LHCN-M2 (cell line): ENCODE measurements at regions not wholly inside any gene's neighbourhood (a gene's known extent, or its start where the extent isn't known, plus 50 kb on each side); places are given as distances from the start of the nearest gene placed in this dataset.

Experiments used
- DNase-seq: peaks from one replicate; pipeline ENCODE4 v3.0.0-alpha.2; 2012; ENCODE audit warnings: low read depth

DNA sequence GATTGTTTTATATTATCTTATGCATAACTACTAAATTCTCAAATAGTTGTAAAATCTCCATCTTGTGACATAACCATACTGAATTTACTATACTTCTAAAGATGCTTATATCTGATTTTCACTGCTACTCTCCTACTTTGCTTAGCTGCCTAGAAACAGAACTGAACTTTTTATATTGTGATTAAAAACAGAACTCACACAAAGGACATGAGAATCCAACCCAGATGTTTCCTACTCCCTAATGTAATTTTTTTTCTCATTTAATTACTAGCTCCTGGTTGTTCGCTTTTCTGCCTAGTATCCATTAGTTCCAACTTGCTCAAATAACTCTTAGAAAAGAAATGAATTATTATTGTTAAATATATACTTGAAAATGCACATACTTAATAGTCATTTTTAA lies 283.5 kb upstream of the ACTRT1 start:
- no peak for DNase-seq

DNA sequence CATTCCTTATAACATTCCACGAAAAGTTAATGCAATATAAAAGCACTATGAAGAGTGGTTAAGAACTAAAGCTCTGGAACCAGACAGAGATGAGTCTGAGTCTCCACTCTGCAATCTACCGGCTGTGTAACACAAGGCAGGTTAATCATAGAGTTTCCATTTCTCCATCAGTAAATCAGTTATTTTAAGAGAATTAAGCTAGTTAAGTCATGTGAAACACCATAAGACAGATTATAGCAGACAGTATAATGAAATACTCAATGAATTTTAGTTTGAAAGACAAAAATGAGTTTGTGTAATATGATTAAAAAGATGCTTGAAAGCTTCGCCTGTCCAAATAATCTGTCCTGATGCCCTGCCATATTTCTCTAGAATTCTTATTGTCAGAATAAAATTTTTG lies 282.6 kb upstream of the ACTRT1 start:
- DNase-seq, result no peak

DNA sequence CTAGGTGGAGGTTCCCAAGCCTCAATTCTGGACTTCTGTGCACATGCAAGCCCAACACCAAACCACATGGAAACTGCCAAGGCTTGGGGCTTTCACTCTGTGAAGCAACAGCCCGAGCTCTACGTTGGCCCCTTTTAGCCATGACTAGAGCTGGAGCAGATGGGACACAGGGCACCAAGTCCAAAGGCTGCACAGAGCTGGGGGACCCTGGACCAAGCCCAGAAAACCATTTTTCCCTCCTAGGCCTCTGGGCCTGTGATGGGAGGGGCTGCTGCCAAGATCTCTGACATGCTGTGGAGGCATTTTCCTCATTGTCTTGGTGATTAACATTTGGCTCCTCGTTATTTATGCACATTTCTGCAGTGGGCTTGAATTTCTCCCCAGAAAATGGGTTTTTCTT lies 258.7 kb upstream of the ACTRT1 start:
- no peak for DNase-seq

DNA sequence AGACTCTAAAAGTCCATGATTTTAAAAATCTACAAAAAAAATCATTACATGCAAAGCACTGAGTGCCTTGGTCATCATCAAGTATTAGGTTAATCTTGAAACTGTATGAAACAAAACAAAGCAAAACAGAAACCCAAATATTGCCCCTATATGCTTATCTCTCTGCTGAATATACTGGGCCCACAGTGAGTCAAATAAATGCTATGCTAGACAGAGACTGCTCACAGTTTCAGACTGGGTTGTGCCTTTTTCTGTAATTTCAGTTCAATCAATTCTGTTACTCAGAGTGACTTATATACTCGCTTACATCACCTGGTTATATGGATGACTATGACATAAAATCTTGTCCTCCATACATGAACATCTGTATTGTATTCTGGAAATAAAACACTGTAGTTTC lies 257.1 kb upstream of the ACTRT1 start:
- DNase-seq, result no peak

DNA sequence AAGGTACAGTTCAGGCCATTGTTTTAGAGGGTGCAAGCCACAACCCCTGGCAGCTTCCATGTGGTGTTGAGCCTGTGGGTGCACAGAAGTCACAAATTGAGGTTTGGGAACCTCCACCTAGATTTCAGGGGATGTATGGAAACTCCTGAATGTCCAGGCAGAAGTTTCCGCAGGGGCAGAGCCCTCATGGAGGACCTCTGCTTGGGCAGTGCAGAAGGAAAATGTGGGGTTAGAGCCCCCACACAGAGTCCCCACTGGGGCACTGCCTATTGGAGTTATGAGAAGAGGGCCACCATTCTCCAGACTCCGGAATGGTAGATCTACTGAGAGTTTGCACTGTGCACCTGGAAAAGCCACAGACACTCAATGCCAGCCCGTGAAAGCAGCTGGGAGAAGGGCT lies 242.0 kb upstream of the ACTRT1 start:
- DNase-seq, result no peak

DNA sequence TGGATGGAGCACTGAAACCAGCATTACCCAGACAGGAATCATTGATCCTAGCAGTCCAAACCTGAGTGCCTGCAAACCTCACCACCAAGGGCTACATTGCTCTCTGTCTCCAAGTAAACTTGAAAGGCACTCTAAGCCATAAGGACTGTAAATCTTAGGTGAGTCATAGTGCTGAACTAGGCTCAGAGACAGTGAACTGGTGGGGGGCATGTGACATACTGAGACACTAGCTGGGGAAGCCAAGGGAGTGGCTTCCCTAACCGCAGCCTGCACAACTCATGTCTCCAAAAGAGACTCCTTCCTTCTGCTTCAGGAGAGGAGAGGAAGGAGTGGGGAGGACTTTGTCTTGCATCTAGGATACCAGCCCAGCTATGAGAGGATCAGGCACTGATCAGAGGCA lies 235.5 kb upstream of the ACTRT1 start:
- no peak for DNase-seq

DNA sequence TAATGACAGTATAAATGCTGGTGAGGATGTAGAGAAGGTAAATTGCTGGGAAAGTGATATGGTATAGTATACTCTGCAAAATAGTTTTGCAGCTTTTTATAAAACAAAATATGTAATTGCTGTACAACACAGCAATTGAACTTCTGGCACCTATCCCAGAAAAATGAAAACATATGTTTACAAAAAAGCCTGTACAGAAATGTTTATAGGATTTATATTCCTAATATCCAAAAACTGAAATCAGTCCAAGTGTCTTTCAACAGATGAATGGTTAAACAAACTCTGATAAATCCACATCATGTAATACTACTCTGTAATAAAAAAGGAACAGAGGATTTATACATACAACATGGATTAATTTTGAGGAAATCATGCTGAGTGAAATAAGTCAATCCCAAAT lies 198.4 kb upstream of the ACTRT1 start:
- DNase-seq, result no peak

DNA sequence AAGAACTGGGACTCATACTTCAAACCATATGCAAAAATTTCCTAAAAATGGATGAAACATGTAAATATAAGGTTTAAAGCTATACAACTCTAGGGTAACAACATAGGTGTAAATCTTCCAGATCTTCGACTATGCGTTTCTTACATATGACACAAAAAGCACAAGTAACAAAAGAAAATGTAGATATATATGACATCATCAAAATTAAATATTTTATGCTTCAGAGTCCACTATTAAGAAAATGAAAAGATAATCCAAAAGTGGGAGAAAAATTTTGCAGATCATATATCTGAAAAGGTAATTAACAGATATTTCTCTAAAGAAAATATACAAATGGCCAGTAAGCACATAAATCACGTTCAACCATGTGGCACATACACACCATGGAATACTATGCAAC lies 164.2 kb upstream of the ACTRT1 start:
- DNase-seq, result no peak

DNA sequence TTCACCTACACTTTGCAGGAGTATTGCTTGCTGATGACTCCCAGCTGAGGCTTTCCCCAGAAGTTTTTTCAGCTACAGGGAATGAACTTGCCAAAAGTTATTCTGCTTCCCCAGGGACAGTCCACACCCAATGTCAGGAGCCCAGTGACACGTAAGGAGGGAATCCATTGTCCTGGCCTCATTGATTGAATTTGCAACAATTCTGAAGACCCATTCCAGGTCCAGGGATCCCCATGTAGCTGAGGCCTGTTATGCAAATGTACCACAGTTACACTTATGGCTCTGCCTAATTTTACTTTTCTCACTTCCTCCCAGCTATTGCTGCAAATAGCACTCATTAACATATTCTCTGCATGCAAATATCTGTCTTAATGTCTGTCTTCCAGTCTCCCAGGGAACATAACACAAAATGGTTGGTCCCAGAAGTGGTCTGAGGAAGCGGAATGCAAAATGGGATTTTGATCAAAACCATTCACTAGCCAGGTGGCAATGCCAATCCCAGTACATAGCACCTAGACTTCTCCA lies 113.7 kb upstream of the ACTRT1 start:
- DNase-seq, result no peak

DNA sequence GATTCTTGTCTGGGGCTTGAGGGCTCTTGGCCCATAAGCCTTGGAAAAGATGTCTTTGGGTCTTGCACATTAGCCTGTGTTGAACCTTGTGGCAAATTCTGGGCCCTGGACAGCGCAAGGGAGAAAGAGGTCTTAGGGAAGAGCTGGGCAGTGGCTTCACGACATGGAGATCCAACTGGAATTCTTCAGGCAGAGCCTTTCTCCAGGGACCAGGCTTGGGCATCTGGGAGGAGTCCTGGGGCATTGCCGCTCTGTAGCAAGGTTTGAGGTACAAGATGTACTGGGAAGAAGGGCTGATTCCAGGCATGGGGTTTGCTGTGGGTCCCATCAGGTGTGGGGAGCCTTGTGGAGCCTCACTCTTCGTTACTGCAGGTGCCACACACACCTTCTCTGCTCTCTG lies 104.0 kb upstream of the ACTRT1 start:
- DNase-seq, result no peak

DNA sequence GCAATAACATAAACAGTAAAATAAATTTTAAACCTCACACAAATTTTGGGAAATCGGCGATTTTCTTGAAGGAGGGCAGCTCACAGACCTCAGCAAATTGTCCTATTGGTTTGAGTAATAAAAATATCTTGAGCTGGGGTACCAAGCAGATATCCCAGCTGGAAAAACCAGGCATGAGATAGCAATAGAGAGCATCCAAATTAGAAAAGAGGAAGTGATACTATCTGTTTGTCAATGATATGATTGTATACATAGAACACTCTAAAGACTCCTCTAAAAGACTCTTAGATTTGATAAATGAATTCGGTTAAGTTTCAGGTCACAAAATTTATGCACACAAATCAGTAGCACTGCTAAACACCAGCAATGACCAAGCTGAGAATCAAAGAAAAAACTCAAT lies 90.5 kb upstream of the ACTRT1 start:
- no peak for DNase-seq

DNA sequence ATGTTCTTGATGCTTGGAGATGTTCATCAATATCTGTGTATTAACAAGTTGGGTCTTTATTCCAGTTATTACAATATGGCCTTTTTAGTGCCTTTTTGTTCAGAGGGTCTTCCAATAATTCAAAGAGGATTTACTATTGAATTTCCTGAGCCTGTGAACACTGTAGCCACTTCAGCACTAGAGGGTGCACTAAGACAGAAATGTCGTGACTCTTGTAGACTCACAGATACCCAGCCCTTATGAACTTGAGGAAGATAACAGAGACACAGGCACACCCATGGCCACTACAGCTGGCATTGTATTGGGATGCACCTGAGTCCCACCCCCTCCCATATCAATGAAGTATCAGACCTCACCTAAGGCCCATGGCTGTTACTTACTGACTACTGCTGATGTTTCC lies 54.4 kb upstream of the ACTRT1 start:
- no peak for DNase-seq

DNA sequence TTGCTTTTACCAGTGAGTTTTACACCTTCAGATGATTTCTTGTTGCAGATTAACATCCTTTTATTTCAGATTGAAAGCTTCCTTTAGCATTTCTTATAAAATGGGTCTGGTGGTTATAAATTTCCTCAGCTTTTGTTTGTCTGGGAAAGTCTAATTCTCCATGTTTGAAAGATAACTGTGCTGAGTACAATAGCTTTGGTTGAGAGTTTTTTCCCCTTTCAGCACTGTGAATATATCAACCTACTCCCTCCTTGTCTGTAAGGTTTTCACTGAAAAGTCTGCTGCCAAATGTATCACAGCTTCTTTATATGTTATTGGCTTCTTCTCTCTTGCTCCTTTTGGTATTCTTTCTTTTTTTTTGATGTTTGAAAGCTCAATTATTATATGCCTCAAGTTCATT lies 53.5 kb upstream of the ACTRT1 start:
- no peak for DNase-seq
